HFF-Myc (cell line): ENCODE measurements at regions not wholly inside any gene's neighbourhood (a gene's known extent, or its start where the extent isn't known, plus 50 kb on each side); places are given as distances from the start of the nearest gene placed in this dataset.
A peak's percentile ranks its signal among the peaks of the same experiment; 100 is the strongest.

Source experiments
- DNase-seq: peaks from one replicate; pipeline ENCODE4 v3.0.0-alpha.2; 2011; ENCODE audit warnings: low read depth; ENCODE audit errors: extremely low read depth
- H3K4me3 ChIP-seq: replicated peaks from 2 replicates; pipeline ENCODE4 v1.5.1; 2011; ENCODE audit warnings: low read depth, mild to moderate bottlenecking, control low read depth, low read length
- CTCF ChIP-seq: IDR thresholded peaks from 2 replicates; pipeline ENCODE4 v1.5.1; 2012; ENCODE audit warnings: mild to moderate bottlenecking, low read depth, low read length, control low read depth; ENCODE audit errors: missing control alignments

GRCh38 chr2:12957251-12957650 is 240.5 kb downstream of the TRIB2 start:
- DNase-seq, result no peak
- no peak for TF ChIP-seq CTCF
- H3K4me3 ChIP-seq, result no peak overlapping the region

GRCh38 chr2:12959935-12960334 is 243.2 kb downstream of the TRIB2 start:
- no peak for TF ChIP-seq CTCF

GRCh38 chr2:12960671-12961070 is 243.9 kb downstream of the TRIB2 start:
- TF ChIP-seq CTCF, result no peak
- DNase-seq, result no peak
- no peak overlapping the region for H3K4me3 ChIP-seq

More at GRCh38 chr2:12959935-12960334, 243.2 kb downstream of the TRIB2 start:
- H3K4me3 ChIP-seq, result no peak overlapping the region
- DNase-seq, result no peak

- DNase-seq, result no peak
- TF ChIP-seq CTCF, result no peak
These were observed 248.3 kb downstream of the TRIB2 start for GRCh38 chr2:12964904-12965539.

GRCh38 chr2:12965540-12966269 is 249.0 kb downstream of the TRIB2 start:
- no peak for TF ChIP-seq CTCF
- DNase-seq, result peak; percentile 57
- H3K4me3 ChIP-seq, result no peak overlapping the region

More at GRCh38 chr2:12964904-12965539, 248.3 kb downstream of the TRIB2 start:
- no peak overlapping the region for H3K4me3 ChIP-seq

- TF ChIP-seq CTCF, result no peak
- H3K4me3 ChIP-seq, result no peak overlapping the region
- no peak for DNase-seq
These were observed 251.1 kb downstream of the TRIB2 start for GRCh38 chr2:12967804-12968203.
